Motor neuron (in vitro differentiated cells): ENCODE measurements at regions not wholly inside any gene's neighbourhood (a gene's known extent, or its start where the extent isn't known, plus 50 kb on each side); places are given as distances from the start of the nearest gene placed in this dataset.

Source experiments
- ATAC-seq, 8 experiments: fragments of 200-7000 bp; cut with Tn5 transposase; replicated peaks in 6 of 8; 2 replicates each; pipeline ENCODE4 v1.8.0; 2021; ENCODE audit warnings: mild to moderate bottlenecking in 8 of 8, moderate library complexity in 8 of 8
- H3K27ac ChIP-seq, 2 donors: fragments of 250-450 bp; sonication (Bioruptor Pico); 2 replicates each; pipeline ENCODE4 v1.9.0; 2021; ENCODE audit warnings: antibody characterized with exemption in 2 of 2, mild to moderate bottlenecking in 2 of 2, moderate library complexity in 1 of 2
- H3K4me1 ChIP-seq, 2 donors: fragments of 250-450 bp; sonication (Bioruptor Pico); replicated peaks in 1 of 2; 2 replicates each; pipeline ENCODE4 v1.6.1; 2021; ENCODE audit warnings: antibody characterized with exemption in 2 of 2, mild to moderate bottlenecking in 2 of 2, moderate library complexity in 1 of 2
- H3K4me3 ChIP-seq, 5 donors: fragments of 250-450 bp; sonication (Bioruptor Pico); 2 replicates each; pipeline ENCODE4 v1.9.0; 2021; ENCODE audit warnings: antibody characterized with exemption in 5 of 5, mild to moderate bottlenecking in 5 of 5, moderate library complexity in 4 of 5
- whole genome bisulfite sequencing, 10 experiments: fragments of 450-650 bp; shearing (Covaris generic); methylation state at CpG; one replicate each; pipeline ENCODE4 v1.0.0; 2022; 5-methylcytosine and 5-hydroxymethylcytosine counted together
- in situ Hi-C, 9 experiments: fragments of 400-800 bp; cut with MboI; loops; one replicate each; pipeline ENCODE4 v1.15.0; 2021; ENCODE audit warnings: low sequenced_read_pairs in 9 of 9, low pct_unique_long_range_greater_than_20kb in 2 of 9; ENCODE audit not compliant: unreplicated experiment in 9 of 9

DNA sequence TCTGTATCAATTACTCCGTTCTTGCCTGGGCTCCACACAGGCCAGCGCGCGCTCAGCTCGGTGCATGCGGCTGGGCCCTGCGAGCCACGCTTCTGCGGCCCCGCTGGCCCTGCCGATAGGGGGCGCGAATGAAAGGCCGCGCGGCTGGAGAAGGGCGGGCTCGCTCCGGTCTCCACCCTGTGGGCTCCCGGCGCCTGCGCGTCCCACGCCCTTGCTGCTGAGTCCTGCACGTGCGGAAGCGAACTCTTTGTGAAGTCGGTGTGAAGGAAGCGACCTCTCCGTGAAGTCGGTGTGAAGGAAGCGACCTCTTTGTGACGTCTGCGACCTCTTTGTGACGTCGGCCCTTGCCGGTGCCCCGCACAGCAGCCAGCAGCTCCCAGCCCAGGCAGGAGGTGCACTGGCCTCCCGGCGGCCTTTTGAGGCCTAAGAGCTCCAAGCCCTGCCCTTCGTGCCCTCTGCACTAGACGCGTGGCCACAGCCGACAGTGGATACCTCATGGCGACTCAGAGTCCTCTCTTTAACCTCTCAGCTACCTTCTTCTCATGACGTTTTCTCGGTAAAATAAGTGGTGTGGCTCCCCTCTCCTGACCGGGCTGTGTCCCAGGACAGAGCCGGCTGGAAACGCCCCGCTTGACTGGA is 391.9 kb upstream of the RAB6C start:
- 40 to 94% (median 80%) methylated on average over 1 to 37 of the region's 51 CpGs; no CpG with 5 or more reads in 5 of the 10 experiments for WGBS, 10 experiments
- Histone ChIP-seq H3K4me3 (no peak overlapping the region), H3K27ac (no peak overlapping the region), H3K4me1 (no peaks in the 10 kb centered on the region)
- in situ Hi-C loops, result no loop called here
- no peak for ATAC-seq

DNA sequence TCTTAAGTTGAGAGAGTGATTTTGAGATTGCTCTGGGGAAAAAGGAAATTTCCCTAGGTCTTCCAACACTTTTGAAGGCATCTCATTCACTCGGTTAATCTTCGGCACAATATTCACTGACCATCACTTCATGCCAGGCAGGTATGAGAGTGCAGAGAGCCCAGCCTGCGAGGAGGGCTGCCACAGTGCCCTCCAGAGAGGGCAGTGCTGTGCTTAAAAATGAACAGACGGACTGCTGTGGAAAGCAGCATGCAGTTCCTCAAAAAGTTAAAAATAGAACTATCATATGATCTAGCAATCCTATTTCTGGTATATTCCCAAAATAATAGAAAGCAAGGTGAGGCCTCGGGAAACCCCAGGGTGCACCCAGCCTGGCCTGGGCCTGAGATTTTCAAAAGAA is 374.9 kb upstream of the RAB6C start:
- in situ Hi-C loops, result no loop called here
- no peak for ATAC-seq
- WGBS, 10 experiments, result 0 to 90% (median 60%) methylated on average over 1 to 5 of the region's 5 CpGs; no CpG with 5 or more reads in 4 of the 10 experiments
- no peak overlapping the region for H3K4me3 ChIP-seq
- no peak overlapping the region for H3K27ac ChIP-seq
- H3K4me1 ChIP-seq, result no peaks in the 10 kb centered on the region

- ATAC-seq, result no peak
- WGBS, 10 experiments, result 0 to 100% (median 67%) methylated on average over 1 to 4 of the region's 6 CpGs; no CpG with 5 or more reads in 3 of the 10 experiments
- in situ Hi-C loops, result no loop called here
- H3K4me3 ChIP-seq, result no peak overlapping the region
- no peak overlapping the region for H3K27ac ChIP-seq
- peaks cover 0 to 3% of the 10 kb centered on the region in 2 donors for H3K4me1 ChIP-seq
Measured at GRCh38 chr2:129605646-129606045, 373.8 kb upstream of the RAB6C start.

DNA sequence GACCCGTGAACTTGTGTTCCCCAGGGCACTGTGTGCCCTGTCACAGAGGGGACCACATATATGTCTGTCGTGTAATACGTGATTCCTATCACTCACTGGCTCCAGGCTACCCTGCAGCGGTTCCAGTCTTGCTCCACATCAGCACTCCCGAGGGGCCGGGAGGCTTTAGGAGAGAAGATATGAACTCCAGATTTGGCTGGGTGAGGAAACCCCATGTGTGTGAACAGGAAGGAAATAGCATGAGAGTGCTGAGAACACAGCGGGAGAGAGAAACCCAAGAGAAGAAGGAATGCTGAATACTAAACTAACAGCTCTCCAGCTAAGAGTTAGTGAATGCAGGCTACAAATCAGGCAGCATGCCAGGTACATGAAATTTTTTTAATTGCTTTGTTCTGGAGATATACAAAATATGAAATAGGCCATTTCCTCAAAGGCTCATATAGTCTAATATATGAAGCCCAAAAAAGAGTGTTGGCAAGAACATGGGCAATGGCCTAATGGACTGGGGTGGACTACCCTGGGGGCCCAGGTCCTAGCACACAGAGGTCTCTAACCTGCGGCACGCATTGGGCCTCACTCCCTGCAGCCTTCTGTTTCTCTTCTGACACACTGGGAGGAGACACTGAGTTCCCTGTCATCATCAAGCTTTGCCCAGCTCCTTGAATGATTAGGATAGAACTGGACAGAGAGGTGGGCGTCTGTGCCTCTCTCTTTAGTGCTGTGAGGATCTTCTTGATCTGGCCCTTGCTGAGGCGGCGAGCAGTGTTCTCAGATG is 372.8 kb upstream of the RAB6C start:
- ATAC-seq, result peak in 1 of 8 experiments; percentile 43
- 6 to 100% (median 78%) methylated on average over 1 to 9 of the region's 12 CpGs; no CpG with 5 or more reads in 1 of the 10 experiments for WGBS, 10 experiments
- in situ Hi-C loops, result no loop called here
- Histone ChIP-seq H3K27ac (no peak overlapping the region), H3K4me3 (no peak overlapping the region), H3K4me1 (peaks cover 0 to 4% of the 10 kb centered on the region in 2 donors)

GRCh38 chr2:129609224-129609623 is 370.2 kb upstream of the RAB6C start:
- WGBS, 10 experiments, result 5 to 100% (median 86%) methylated on average over 1 to 3 of the region's 3 CpGs; no CpG with 5 or more reads in 2 of the 10 experiments
- ATAC-seq, result no peak
- in situ Hi-C loops, result no loop called here
- no peak overlapping the region for H3K4me3 ChIP-seq
- peaks cover 0 to 4% of the 10 kb centered on the region in 2 donors for H3K4me1 ChIP-seq
- H3K27ac ChIP-seq, result no peak overlapping the region

- Histone ChIP-seq H3K27ac (no peak overlapping the region), H3K4me1 (peaks cover 0 to 4% of the 10 kb centered on the region in 2 donors), H3K4me3 (no peak overlapping the region)
- WGBS, 10 experiments, result 0 to 97% (median 31%) methylated on average over 1 to 5 of the region's 6 CpGs; no CpG with 5 or more reads in 2 of the 10 experiments
- in situ Hi-C loops, result no loop called here
- no peak for ATAC-seq
Measured at GRCh38 chr2:129610766-129611165, 368.7 kb upstream of the RAB6C start.

GRCh38 chr2:129611471-129611870 is 368.0 kb upstream of the RAB6C start:
- WGBS, 10 experiments, result 10 to 100% (median 81%) methylated on average over 1 to 6 of the region's 6 CpGs; no CpG with 5 or more reads in 3 of the 10 experiments
- H3K27ac ChIP-seq, result no peak overlapping the region
- ATAC-seq, result no peak
- peaks cover 0 to 4% of the 10 kb centered on the region in 2 donors for H3K4me1 ChIP-seq
- in situ Hi-C loops, result no loop called here
- no peak overlapping the region for H3K4me3 ChIP-seq

DNA sequence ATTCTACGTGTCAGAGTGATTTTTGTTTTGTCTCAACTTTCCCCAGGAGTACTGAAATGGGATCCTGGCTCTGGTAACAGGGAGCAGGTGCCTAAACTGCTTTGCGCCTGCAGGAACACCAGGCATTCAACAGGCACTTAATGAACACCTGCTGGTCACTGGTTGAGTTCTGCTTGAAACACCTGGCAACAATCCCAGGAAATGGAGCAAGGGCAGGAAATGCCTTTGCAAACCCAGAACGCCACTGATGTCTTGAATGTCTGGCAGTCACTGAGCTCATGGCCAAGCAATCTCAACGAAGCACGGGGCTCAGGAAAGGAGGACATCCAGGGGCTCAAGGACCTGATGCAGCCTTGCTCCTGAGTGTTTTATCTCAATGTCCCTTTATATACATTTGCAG is 360.0 kb upstream of the RAB6C start:
- in situ Hi-C loops, result no loop called here
- Histone ChIP-seq H3K4me1 (no peaks in the 10 kb centered on the region), H3K4me3 (no peak overlapping the region), H3K27ac (no peak overlapping the region)
- WGBS, 10 experiments, result 0 to 100% (median 70%) methylated on average over 1 to 4 of the region's 5 CpGs; no CpG with 5 or more reads in 2 of the 10 experiments
- no peak for ATAC-seq

DNA sequence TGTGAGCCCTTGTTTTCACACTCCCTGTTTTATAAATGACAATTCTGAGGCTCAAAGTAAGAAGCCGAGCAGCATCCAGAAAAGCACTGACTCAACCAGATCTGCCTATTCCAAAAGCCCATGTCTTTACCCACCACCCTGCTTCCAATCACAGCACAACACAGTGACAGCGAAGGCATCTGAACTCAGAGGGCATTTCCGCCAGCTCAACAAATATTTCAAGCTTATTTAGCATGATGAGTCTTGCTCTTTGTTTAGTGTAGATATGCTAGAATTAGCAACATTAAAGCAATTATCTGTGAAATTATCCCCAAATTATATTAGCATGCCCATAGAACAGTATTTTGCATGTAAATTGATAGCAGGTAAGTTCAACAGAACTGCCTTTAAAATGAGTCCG is 359.1 kb upstream of the RAB6C start:
- 20 to 100% (median 81%) methylated on average over 1 to 3 of the region's 4 CpGs for WGBS, 10 experiments
- no peak overlapping the region for H3K4me3 ChIP-seq
- in situ Hi-C loops, result no loop called here
- no peaks in the 10 kb centered on the region for H3K4me1 ChIP-seq
- ATAC-seq, result no peak
- no peak overlapping the region for H3K27ac ChIP-seq

GRCh38 chr2:129623783-129624182 is 355.7 kb upstream of the RAB6C start:
- 10 to 92% (median 69%) methylated on average over 1 to 6 of the region's 6 CpGs; no CpG with 5 or more reads in 2 of the 10 experiments for WGBS, 10 experiments
- Histone ChIP-seq H3K4me1 (no peaks in the 10 kb centered on the region), H3K27ac (no peak overlapping the region), H3K4me3 (no peak overlapping the region)
- no peak for ATAC-seq
- in situ Hi-C loops, result no loop called here

DNA sequence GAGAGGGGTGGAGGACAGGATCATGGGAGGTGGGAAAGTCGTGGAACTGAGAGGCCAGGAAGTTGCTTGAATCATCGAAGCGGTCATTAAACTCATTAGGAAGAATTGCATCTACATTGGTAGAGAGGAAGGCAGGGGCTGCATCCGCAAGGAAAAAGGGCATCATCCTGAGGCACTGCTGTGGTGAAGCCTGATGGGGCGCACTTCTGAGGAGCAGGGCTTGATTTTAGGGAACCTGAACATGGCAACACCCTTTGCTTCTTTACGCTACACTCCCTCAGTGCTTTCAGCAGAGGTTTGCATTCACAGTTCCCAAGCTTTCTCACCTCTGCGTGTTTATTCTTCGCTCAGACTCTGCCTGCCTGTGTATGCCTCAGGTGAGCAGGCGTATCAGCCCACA is 352.0 kb upstream of the RAB6C start:
- in situ Hi-C loops, result no loop called here
- no peak overlapping the region for H3K4me3 ChIP-seq
- ATAC-seq, result no peak
- 20 to 100% (median 95%) methylated on average over 1 to 4 of the region's 9 CpGs; no CpG with 5 or more reads in 2 of the 10 experiments for WGBS, 10 experiments
- H3K27ac ChIP-seq, result no peak overlapping the region
- no peaks in the 10 kb centered on the region for H3K4me1 ChIP-seq

DNA sequence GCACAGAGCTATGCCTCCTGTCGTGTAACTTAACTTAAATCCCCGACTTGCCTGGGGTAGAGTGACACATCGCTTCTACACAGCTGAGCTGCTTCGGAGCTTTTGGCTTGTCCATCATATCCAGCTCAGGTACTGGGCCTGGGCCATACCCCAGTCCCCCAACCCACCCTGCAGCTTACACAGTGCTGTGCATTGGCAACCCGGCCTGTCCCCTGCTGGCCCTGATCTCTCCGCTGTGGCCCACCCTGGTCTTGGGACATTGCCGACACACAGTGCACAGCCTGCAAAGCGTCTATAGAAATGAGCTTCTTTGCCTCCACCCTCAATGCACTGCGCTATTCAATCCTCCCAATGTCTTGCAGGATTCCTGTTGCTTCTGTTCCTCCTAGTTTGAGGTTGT is 342.8 kb upstream of the RAB6C start:
- Histone ChIP-seq H3K4me1 (peaks cover 0 to 3% of the 10 kb centered on the region in 2 donors), H3K4me3 (no peak overlapping the region), H3K27ac (no peak overlapping the region)
- in situ Hi-C loops, result no loop called here
- 19 to 100% (median 80%) methylated on average over 1 to 5 of the region's 9 CpGs; no CpG with 5 or more reads in 3 of the 10 experiments for WGBS, 10 experiments
- ATAC-seq, result no peak

DNA sequence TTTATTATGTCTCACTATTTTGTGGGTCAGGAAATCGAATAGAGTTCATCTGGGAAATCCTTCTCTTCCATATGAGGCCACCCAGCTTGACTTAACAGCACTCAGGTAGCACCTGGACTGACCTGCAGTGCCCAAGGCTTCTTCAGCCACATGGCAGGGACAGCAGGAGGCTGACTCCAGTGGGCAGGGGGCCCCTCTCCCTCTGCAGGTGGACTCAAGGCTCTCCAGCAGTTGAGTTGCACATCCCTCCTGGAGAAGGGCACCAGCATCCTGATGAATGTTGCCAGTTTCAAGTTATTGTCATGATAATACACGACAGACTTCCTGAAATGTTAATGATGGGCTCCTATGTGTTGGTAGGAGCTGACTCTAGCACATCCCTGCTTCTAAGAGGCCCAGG is 338.1 kb upstream of the RAB6C start:
- in situ Hi-C loops, result no loop called here
- peaks cover 0 to 3% of the 10 kb centered on the region in 2 donors for H3K4me1 ChIP-seq
- 0 to 71% (median 40%) methylated on average over 1 to 2 of the region's 2 CpGs; no CpG with 5 or more reads in 3 of the 10 experiments for WGBS, 10 experiments
- ATAC-seq, result peak in 1 of 8 experiments; percentile 19
- no peak overlapping the region for H3K4me3 ChIP-seq
- H3K27ac ChIP-seq, result no peak overlapping the region
